Osteocyte (in vitro differentiated cells): ENCODE measurements at regions not wholly inside any gene's neighbourhood (a gene's known extent, or its start where the extent isn't known, plus 50 kb on each side); places are given as distances from the start of the nearest gene placed in this dataset.

Source experiments
- DNase-seq: peaks from one replicate; pipeline ENCODE4 v3.0.0; 2021; ENCODE audit warnings: mixed read lengths; ENCODE audit not compliant: unreplicated experiment; ENCODE audit errors: extremely low spot score
- H3K27ac Mint-ChIP-seq: one replicate; pipeline ENCODE4 v1.8.0; 2021; ENCODE audit warnings: mild to moderate bottlenecking, mixed read lengths; ENCODE audit not compliant: unreplicated experiment
- H3K27me3 Mint-ChIP-seq: one replicate; pipeline ENCODE4 v1.8.0; 2021; ENCODE audit warnings: mixed read lengths; ENCODE audit not compliant: unreplicated experiment
- H3K36me3 Mint-ChIP-seq: one replicate; pipeline ENCODE4 v1.8.0; 2021; ENCODE audit warnings: mixed read lengths; ENCODE audit not compliant: unreplicated experiment
- H3K4me1 Mint-ChIP-seq: one replicate; pipeline ENCODE4 v1.8.0; 2021; ENCODE audit warnings: mixed read lengths; ENCODE audit not compliant: unreplicated experiment
- H3K4me3 Mint-ChIP-seq: one replicate; pipeline ENCODE4 v1.8.0; 2021; ENCODE audit warnings: mild to moderate bottlenecking, moderate library complexity, mixed read lengths; ENCODE audit not compliant: unreplicated experiment
- H3K9me3 Mint-ChIP-seq: one replicate; pipeline ENCODE4 v1.8.0; 2021; ENCODE audit warnings: mixed read lengths; ENCODE audit not compliant: unreplicated experiment
- TF ChIP-seq, protein P1 (sequence below): fragments of 200-600 bp; sonication (generic); IDR thresholded peaks from 2 replicates; pipeline ENCODE4 v1.5.0; 2021; ENCODE audit warnings: antibody characterized with exemption, mild to moderate bottlenecking, moderate library complexity

- H3K9me3 Mint-ChIP-seq, result no peaks in the 10 kb centered on the region
- H3K27ac Mint-ChIP-seq, result no peak overlapping the region
- peaks cover 2% of the 10 kb centered on the region for H3K27me3 Mint-ChIP-seq
- TF ChIP-seq, protein P1, sequence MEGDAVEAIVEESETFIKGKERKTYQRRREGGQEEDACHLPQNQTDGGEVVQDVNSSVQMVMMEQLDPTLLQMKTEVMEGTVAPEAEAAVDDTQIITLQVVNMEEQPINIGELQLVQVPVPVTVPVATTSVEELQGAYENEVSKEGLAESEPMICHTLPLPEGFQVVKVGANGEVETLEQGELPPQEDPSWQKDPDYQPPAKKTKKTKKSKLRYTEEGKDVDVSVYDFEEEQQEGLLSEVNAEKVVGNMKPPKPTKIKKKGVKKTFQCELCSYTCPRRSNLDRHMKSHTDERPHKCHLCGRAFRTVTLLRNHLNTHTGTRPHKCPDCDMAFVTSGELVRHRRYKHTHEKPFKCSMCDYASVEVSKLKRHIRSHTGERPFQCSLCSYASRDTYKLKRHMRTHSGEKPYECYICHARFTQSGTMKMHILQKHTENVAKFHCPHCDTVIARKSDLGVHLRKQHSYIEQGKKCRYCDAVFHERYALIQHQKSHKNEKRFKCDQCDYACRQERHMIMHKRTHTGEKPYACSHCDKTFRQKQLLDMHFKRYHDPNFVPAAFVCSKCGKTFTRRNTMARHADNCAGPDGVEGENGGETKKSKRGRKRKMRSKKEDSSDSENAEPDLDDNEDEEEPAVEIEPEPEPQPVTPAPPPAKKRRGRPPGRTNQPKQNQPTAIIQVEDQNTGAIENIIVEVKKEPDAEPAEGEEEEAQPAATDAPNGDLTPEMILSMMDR, result no peak
- H3K36me3 Mint-ChIP-seq, result no peaks in the 10 kb centered on the region
- no peak overlapping the region for H3K4me3 Mint-ChIP-seq
- DNase-seq, result no peak
- no peaks in the 10 kb centered on the region for H3K4me1 Mint-ChIP-seq
Observed at GRCh38 chr22:48803948-48804810, 1023.5 kb downstream of the BRD1 start.

- no peak for DNase-seq
- Mint-ChIP-seq H3K27ac (no peak overlapping the region), H3K4me3 (no peak overlapping the region), H3K9me3 (no peaks in the 10 kb centered on the region), H3K4me1 (no peaks in the 10 kb centered on the region), H3K36me3 (no peaks in the 10 kb centered on the region), H3K27me3 (no peaks in the 10 kb centered on the region)
- TF ChIP-seq, protein P1, result no peak
Observed at GRCh38 chr22:48803171-48803947, 1024.3 kb downstream of the BRD1 start.

DNA sequence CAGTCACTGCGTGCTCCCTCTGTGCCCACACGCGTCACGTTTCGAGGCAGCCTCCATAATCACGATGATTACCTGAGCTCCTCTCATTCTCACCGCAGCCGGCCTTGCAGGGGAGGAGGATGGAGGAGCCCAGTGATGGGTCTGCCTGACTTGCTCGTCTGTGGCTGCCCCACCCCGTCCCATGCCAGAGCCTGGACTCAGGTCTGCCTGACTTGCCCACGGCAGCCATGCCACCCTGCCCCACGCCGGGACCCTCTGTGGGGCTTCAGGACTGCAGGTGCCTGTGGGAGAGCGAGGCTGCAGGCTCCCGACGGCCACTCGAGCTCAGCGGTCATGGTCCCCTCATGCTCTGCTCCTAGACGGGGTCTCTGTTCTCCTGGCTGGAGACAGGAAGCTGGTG lies 1025.1 kb downstream of the BRD1 start:
- H3K4me3 Mint-ChIP-seq, result no peak overlapping the region
- TF ChIP-seq, protein P1, result no peak
- no peaks in the 10 kb centered on the region for H3K4me1 Mint-ChIP-seq
- no peak overlapping the region for H3K27ac Mint-ChIP-seq
- H3K9me3 Mint-ChIP-seq, result no peaks in the 10 kb centered on the region
- H3K36me3 Mint-ChIP-seq, result no peaks in the 10 kb centered on the region
- H3K27me3 Mint-ChIP-seq, result no peaks in the 10 kb centered on the region
- DNase-seq, result no peak

DNA sequence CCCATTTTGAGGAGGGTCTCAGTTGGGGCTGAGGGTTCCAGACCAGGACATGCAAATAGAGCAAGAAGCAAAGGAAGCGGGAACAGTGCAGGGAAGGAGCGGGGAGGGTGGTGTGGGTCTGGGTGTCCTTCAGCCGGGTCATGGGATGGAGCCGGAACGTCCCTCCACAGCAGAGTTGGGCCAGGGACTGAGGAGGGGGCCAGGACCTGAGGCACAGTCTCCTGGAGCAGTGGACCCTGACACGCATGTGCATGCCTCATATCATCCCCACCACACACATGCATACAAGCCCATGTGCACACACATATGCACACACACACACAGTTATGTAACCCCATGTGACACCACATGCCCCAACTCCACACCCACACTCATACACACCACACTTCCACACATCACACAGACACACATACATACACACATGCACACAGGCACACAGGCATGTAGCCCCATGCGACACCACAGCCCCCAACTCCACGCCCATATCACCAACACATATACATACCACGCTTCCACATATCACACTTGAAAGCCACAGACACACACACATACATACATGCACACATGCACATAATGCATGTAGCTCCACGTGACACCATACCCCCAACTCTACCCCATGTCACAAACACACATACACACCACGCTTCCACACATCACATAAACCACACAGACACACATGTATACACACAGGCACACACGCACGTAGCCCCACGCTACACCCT lies 1026.6 kb downstream of the BRD1 start:
- Mint-ChIP-seq H3K4me1 (no peaks in the 10 kb centered on the region), H3K36me3 (no peaks in the 10 kb centered on the region)
- DNase-seq, result peak; percentile 77

More for the DNA sequence above, 1026.6 kb downstream of the BRD1 start:
- Mint-ChIP-seq H3K9me3 (no peaks in the 10 kb centered on the region), H3K27me3 (no peaks in the 10 kb centered on the region), H3K4me3 (no peak overlapping the region), H3K27ac (no peak overlapping the region)
- TF ChIP-seq, protein P1, result no peak
